Fibroblast of villous mesenchyme (primary cell): ENCODE measurements at regions not wholly inside any gene's neighbourhood (a gene's known extent, or its start where the extent isn't known, plus 50 kb on each side); places are given as distances from the start of the nearest gene placed in this dataset.

Experiments used
- DNase-seq: peaks from one replicate; pipeline ENCODE4 v3.0.0-alpha.2; 2010; ENCODE audit warnings: low read depth
- H3K4me3 ChIP-seq: 2 replicates; pipeline ENCODE4 v1.5.1; 2011; ENCODE audit warnings: low read depth, mild to moderate bottlenecking, low read length
- CTCF ChIP-seq: IDR thresholded peaks from 2 replicates; pipeline ENCODE4 v1.5.1; 2012; ENCODE audit warnings: low read depth, mild to moderate bottlenecking, low read length; ENCODE audit not compliant: insufficient read depth

- TF ChIP-seq CTCF: no peak
- DNase-seq: no peak
Observed at GRCh38 chr4:18511727-18512126, 490.2 kb upstream of the LCORL start.

GRCh38 chr4:18508786-18509185 lies 487.2 kb upstream of the LCORL start:
- no peak for TF ChIP-seq CTCF
- no peak for DNase-seq
- no peak overlapping the region for H3K4me3 ChIP-seq

More at GRCh38 chr4:18511727-18512126, 490.2 kb upstream of the LCORL start:
- no peak overlapping the region for H3K4me3 ChIP-seq

- DNase-seq: no peak
- no peak for TF ChIP-seq CTCF
- H3K4me3 ChIP-seq: no peak overlapping the region
Observed at GRCh38 chr4:18480928-18481327, 459.4 kb upstream of the LCORL start.

- no peak for DNase-seq
- H3K4me3 ChIP-seq: no peak overlapping the region
- no peak for TF ChIP-seq CTCF
Observed at GRCh38 chr4:18480342-18480741, 458.8 kb upstream of the LCORL start.

GRCh38 chr4:18479825-18480224 lies 458.3 kb upstream of the LCORL start:
- TF ChIP-seq CTCF: no peak

GRCh38 chr4:18463987-18464559 lies 442.5 kb upstream of the LCORL start:
- DNase-seq: no peak
- no peak for TF ChIP-seq CTCF
- H3K4me3 ChIP-seq: no peak overlapping the region

More at GRCh38 chr4:18479825-18480224, 458.3 kb upstream of the LCORL start:
- DNase-seq: no peak
- no peak overlapping the region for H3K4me3 ChIP-seq

- no peak for TF ChIP-seq CTCF
- DNase-seq: no peak
- H3K4me3 ChIP-seq: no peak overlapping the region
Observed at GRCh38 chr4:18458465-18458864, 436.9 kb upstream of the LCORL start.
